ENCODE measurements at regions not wholly inside any gene's neighbourhood (a gene's known extent, or its start where the extent isn't known, plus 50 kb on each side); places are given as distances from the start of the nearest gene placed in this dataset.

- TF ChIP-seq POLR2AphosphoS5 (IDR thresholded peaks at IDR 0.05), result no peak
- no peak for TF ChIP-seq CTCF (IDR thresholded peaks at IDR 0.05)
- no peak for TF ChIP-seq POLR2A (IDR thresholded peaks at IDR 0.05)
Measured at GRCh38 chr10:24039315-24039714, 169.6 kb upstream of the KIAA1217 start.
